ENCODE measurements at regions not wholly inside any gene's neighbourhood (a gene's known extent, or its start where the extent isn't known, plus 50 kb on each side); places are given as distances from the start of the nearest gene placed in this dataset.

DNA sequence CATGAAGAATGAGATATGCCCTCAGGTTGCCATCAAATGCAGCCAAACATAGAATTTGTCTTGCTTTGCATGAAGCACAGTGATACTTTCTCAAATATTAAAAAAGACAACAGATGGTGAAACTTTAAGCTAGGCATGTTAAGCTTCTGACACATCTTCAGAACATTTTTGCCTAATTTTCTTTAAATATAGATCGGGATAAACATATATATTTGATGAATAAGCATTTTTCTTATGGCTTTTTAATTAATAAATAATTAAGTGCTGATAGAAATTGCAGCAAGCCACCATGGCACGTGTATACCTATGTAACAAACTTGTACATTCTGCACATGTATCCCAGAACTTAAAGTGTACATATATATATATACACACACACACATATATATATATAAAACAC lies 831.2 kb upstream of the PCDH10 start:
- H3K27me3 ChIP-seq (replicated peaks in 1 of 7) = no peaks in the 10 kb centered on the region
- H3K36me3 ChIP-seq = no peaks in the 10 kb centered on the region
- H3K4me1 ChIP-seq = no peaks in the 10 kb centered on the region
- no peak overlapping the region for H3K27ac ChIP-seq
- TF ChIP-seq POLR2A (IDR thresholded peaks at IDR 0.05) (no peak), POLR2AphosphoS5 (IDR thresholded peaks at IDR 0.05) (no peak)
- TF ChIP-seq, protein P1, sequence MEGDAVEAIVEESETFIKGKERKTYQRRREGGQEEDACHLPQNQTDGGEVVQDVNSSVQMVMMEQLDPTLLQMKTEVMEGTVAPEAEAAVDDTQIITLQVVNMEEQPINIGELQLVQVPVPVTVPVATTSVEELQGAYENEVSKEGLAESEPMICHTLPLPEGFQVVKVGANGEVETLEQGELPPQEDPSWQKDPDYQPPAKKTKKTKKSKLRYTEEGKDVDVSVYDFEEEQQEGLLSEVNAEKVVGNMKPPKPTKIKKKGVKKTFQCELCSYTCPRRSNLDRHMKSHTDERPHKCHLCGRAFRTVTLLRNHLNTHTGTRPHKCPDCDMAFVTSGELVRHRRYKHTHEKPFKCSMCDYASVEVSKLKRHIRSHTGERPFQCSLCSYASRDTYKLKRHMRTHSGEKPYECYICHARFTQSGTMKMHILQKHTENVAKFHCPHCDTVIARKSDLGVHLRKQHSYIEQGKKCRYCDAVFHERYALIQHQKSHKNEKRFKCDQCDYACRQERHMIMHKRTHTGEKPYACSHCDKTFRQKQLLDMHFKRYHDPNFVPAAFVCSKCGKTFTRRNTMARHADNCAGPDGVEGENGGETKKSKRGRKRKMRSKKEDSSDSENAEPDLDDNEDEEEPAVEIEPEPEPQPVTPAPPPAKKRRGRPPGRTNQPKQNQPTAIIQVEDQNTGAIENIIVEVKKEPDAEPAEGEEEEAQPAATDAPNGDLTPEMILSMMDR (IDR thresholded peaks at IDR 0.05 in 8 of 11, conservative IDR thresholded peaks at IDR 0.05 in 3 of 11) = no peak
- H3K9me3 ChIP-seq = peaks cover 0 to 6% (median 0%) of the 10 kb centered on the region in 8 donors
- 70 to 89% (median 83%) methylated on average over 2 of the region's 2 CpGs for WGBS, 5 donors
- no peak overlapping the region for H3K4me3 ChIP-seq
- intact Hi-C loops (cut with DNase I; ENCODE audit: low total_unique reads) = no loop called here
- no peak for DNase-seq

DNA sequence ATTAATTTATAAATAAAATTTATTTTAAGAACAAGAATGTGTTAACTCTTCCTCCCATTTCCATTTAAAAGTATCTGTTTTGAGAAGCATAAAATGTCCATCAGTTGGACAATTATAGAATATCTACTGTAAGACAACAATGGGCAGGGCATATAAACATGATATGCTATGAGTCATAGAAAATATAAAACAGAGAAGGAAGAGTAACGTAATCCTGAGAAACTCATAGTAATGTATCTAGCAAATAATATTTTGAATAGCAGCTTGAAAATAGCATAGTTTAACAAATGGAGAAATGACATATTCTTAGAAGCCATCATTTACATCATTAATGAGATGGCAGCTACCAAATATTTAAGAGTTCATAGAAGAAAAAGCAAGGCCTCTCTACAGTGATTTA lies 820.3 kb upstream of the PCDH10 start:
- intact Hi-C loops (cut with DNase I; ENCODE audit: low total_unique reads) = no loop called here
- no peak for DNase-seq
- Histone ChIP-seq H3K36me3 (no peaks in the 10 kb centered on the region), H3K27ac (no peak overlapping the region), H3K4me3 (no peak overlapping the region), H3K27me3 (replicated peaks in 1 of 7) (no peaks in the 10 kb centered on the region), H3K9me3 (no peaks in the 10 kb centered on the region), H3K4me1 (no peaks in the 10 kb centered on the region)
- TF ChIP-seq, protein P1 (IDR thresholded peaks at IDR 0.05 in 8 of 11, conservative IDR thresholded peaks at IDR 0.05 in 3 of 11) = no peak
- no peak for TF ChIP-seq POLR2AphosphoS5 (IDR thresholded peaks at IDR 0.05)
- no peak for TF ChIP-seq POLR2A (IDR thresholded peaks at IDR 0.05)
- 52 to 88% (median 60%) methylated on average over 1 of the region's 1 CpG for WGBS, 5 donors

DNA sequence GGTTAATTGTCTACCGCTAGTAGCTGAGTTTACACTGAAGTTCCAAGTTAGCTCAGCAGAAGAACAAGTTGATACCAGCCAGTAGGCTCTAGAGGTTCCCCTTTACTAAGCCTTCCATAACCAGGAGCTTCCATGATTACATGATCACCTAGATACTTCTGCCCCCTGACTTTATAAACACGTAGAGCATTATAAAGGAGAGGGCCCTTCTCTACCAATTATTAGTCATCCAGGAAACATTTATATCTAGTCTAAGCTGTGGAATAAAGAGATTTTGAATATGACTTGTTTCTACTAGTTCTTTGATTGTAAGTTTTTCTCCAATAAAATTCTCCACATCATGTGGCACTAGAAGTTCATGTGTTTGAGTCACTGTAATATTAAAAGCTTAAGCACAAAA lies 818.1 kb upstream of the PCDH10 start:
- no peaks in the 10 kb centered on the region for H3K4me1 ChIP-seq
- 84 to 97% (median 94%) methylated on average over 2 of the region's 2 CpGs for WGBS, 5 donors
- intact Hi-C loops (cut with DNase I; ENCODE audit: low total_unique reads) = no loop called here
- H3K36me3 ChIP-seq = no peaks in the 10 kb centered on the region
- no peak overlapping the region for H3K27ac ChIP-seq
- no peak for DNase-seq
- no peaks in the 10 kb centered on the region for H3K9me3 ChIP-seq
- H3K27me3 ChIP-seq (replicated peaks in 1 of 7) = no peaks in the 10 kb centered on the region
- no peak overlapping the region for H3K4me3 ChIP-seq
- TF ChIP-seq, protein P1 (IDR thresholded peaks at IDR 0.05 in 8 of 11, conservative IDR thresholded peaks at IDR 0.05 in 3 of 11) = no peak
- TF ChIP-seq POLR2A (IDR thresholded peaks at IDR 0.05) (no peak), POLR2AphosphoS5 (IDR thresholded peaks at IDR 0.05) (no peak)

DNA sequence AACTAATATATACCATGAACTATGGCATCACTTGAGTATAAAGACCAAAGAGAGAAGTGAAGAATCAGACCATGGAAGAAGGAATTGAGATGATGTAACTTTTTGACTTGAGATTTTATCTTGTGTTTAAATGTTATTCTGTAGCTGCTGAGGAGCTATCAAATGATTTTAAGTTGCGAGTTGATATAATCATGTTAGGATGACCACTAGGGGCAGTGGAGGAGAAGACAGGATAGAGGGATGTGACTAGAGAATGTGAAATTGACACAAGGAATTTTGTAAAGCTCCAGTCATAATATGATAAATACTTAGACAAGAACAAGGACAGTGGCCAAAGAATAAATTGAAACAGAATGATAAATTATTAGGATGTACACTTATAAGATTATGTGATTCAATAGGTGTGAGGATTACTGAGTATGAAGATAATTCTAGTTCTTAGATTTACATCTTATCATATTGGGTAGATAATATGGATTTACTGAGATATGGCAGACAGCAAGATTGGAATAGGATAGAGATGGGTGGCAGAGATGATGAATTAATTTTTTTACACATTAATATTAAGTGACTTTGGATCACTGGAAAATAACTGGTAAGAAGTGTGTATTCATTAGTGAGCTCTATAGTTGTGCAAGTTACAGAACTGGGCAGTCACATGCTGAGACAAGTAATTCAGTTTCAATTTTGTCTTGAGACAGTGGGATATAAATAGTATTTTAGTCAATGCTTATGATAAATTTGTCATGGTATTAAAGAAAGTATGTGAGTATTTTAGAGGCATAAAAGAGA lies 816.0 kb upstream of the PCDH10 start:
- Histone ChIP-seq H3K4me3 (no peak overlapping the region), H3K9me3 (peaks cover 0 to 5% (median 0%) of the 10 kb centered on the region in 8 donors), H3K36me3 (no peaks in the 10 kb centered on the region), H3K27me3 (replicated peaks in 1 of 7) (no peaks in the 10 kb centered on the region), H3K4me1 (no peaks in the 10 kb centered on the region), H3K27ac (no peak overlapping the region)
- intact Hi-C loops (cut with DNase I; ENCODE audit: low total_unique reads) = no loop called here
- TF ChIP-seq POLR2A (IDR thresholded peaks at IDR 0.05) = no peak
- TF ChIP-seq, protein P1 (IDR thresholded peaks at IDR 0.05 in 8 of 11, conservative IDR thresholded peaks at IDR 0.05 in 3 of 11) = peak in 1 of 11 experiments; percentile 15
- DNase-seq = no peak
- WGBS, 5 donors = 79 to 98% (median 89%) methylated on average over 1 of the region's 1 CpG

Data from spleen (tissue), 11 donors.